Fibroblast of skin of right biceps (primary cell): ENCODE measurements at regions not wholly inside any gene's neighbourhood (a gene's known extent, or its start where the extent isn't known, plus 50 kb on each side); places are given as distances from the start of the nearest gene placed in this dataset.

Source experiments
- DNase-seq: peaks from one replicate; pipeline ENCODE4 v3.0.0-alpha.2; 2013

GRCh38 chr20:8994045-8994444 lies 74.8 kb upstream of the PLCB4 start:
- no peak for DNase-seq

GRCh38 chr20:8995761-8996160 lies 73.1 kb upstream of the PLCB4 start:
- no peak for DNase-seq

- DNase-seq, result no peak
These were observed 71.9 kb upstream of the PLCB4 start for GRCh38 chr20:8996817-8997512.

- DNase-seq, result no peak
These were observed 71.2 kb upstream of the PLCB4 start for GRCh38 chr20:8997701-8998117.

GRCh38 chr20:9011121-9011520 lies 57.8 kb upstream of the PLCB4 start:
- DNase-seq, result no peak

- DNase-seq, result peak; percentile 22
These were observed 53.5 kb upstream of the PLCB4 start for GRCh38 chr20:9015232-9015983.

- DNase-seq, result peak; percentile 55
These were observed 52.9 kb upstream of the PLCB4 start for GRCh38 chr20:9015984-9016324.

- no peak for DNase-seq
These were observed 50.5 kb upstream of the PLCB4 start for GRCh38 chr20:9018346-9018745.
